ENCODE measurements at regions not wholly inside any gene's neighbourhood (a gene's known extent, or its start where the extent isn't known, plus 50 kb on each side); places are given as distances from the start of the nearest gene placed in this dataset.

GRCh38 chr1:43108080-43108479 lies 64.0 kb downstream of the EBNA1BP2 start:
- no peak for TF ChIP-seq POLR2A (IDR thresholded peaks at IDR 0.05; ENCODE audit: low read length)
- no peak for TF ChIP-seq GATA1 (IDR thresholded peaks at IDR 0.05; ENCODE audit: low read depth, low read length)
